HG02642 (cell line): ENCODE measurements at regions not wholly inside any gene's neighbourhood (a gene's known extent, or its start where the extent isn't known, plus 50 kb on each side); places are given as distances from the start of the nearest gene placed in this dataset.

Experiments
- ATAC-seq: cut with Tn5 transposase; IDR thresholded peaks from one replicate; pipeline ENCODE4 v1.9.1; 2021; ENCODE audit warnings: mild to moderate bottlenecking; ENCODE audit not compliant: unreplicated experiment, poor library complexity

DNA sequence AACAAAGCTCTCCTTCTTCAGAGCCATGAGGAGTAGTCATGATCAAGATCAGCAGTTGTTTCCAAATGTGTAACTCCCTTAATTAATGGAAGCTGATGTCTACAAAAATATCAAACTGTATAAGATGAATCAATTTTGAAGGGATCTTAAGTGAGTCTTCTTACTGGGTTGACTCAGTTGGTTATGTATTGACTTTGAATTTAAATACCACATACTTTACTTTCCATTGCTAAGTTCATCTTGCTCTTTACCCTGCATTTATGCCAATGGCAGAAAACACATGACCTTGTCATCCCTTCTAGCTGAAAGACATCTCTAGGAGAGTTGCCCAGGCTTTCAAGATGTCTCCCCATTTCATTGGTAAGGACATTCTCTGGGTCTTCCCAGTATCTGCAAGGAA is 123.2 kb upstream of the STMND1 start:
- no peak for ATAC-seq

DNA sequence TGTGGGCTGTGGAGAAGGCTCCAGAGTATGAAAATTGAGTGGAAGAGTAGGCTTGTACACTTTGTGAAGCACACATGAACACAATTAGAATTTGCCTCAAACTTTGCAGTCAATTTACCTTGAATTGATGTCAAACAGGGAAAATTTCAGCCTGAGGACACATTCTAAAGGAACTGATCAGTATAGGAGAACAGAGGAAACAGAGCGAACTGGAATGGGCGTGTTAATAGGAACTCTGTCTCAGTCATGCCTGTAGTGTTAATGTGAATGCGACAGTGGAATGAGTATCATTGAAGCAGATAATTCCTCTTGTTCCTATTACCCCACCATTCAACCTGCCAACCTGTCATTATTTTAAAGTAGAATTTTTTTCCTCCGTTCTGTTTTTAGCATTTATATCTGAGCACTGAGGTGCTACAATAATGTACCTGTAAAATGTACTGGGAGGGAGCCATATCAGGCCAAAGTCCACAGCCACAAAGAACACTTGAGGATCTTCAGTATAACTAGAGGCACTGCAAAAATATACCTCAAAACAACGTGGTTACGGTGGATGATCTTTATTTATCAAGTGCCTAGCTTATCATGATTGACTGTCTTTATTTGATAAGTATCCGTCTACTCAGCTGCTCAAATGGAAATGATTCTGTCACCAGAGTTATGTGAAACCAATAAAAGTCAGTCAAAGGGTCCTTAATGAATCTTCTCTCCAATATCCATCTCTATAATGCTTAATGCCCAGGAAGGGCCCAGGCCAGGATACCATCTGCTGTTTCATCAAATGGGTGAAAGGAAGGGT is 125.3 kb upstream of the STMND1 start:
- ATAC-seq = no peak

DNA sequence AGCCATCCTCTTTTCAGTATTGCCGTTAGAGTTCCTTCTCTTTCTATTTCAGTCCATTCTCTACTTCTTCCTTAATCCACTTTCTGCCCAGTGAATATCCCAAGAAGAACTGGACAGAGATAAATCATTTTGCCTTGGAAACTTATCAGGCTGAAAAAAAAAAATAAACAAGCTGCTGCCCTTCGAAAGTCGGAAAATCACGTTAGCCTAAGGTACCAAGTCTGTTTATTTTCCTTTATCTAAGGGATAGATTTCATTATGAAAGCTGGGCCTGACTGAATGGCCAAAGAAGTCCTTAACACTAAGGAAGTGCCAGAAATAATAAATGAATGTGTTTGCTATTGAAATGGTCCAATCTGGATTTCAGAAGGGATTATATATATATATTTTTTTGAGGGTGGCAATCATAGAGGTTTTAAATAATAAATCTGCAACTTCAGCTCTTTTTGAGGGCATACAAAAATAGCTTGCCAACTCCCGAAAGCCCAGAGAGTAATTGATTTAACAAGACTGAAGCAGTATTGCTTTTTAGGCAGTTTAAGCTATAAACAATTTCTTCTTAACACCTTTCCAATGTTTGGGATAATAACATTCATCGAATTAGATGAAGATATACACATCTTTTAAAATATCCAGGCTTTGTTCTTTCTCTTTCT is 127.0 kb upstream of the STMND1 start:
- ATAC-seq = no peak

DNA sequence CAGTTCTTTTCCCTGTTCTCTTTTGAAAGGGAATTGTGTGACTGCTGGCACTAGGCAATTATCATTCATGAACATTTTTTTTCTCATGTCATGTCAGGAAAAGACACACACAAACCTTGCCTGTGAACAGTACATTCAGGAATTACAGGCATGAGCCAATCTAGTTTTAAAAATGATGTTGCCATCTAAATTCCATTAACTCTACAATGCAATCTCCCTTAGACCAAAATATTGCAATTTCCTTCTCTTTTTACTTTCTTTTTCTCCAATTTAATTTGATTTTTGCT is 127.5 kb upstream of the STMND1 start:
- no peak for ATAC-seq

DNA sequence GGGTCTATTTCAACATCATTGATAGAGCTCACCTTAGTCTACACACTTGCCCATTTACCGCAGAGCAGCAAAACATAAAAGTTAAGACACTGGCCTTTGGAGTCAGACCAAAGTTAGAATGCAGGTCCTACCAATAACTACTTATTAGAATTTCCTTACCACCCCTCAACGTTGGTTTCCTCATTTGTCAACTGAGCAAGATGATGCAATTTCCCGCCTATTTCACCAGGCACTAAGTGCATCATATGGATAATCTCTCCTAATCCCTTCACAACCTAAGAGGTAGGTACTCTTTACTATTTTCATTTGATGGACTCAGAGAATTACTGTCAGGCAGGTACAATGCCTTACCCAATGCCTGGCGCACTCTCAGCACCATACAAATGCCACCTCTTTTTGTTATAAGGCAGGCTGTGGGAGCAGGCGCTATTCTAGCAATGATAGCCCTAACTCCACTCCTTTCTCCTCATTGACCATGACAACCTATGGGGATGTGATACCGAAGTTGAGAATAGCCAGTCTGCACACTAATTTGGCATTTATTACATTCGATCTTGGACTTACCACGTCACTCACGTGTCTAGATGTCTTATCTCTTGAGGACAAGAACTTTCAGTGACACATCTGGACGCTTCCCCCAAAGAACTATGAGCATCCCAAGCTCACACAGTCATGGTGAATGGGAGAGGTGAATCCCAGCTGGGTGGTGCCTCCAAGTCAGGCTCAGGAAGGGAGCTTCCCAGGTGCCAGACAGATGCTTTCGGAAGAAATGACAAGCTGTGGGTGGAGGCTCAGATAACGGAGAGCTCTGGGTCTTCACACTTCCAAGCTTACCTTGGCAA is 128.1 kb upstream of the STMND1 start:
- ATAC-seq = no peak

DNA sequence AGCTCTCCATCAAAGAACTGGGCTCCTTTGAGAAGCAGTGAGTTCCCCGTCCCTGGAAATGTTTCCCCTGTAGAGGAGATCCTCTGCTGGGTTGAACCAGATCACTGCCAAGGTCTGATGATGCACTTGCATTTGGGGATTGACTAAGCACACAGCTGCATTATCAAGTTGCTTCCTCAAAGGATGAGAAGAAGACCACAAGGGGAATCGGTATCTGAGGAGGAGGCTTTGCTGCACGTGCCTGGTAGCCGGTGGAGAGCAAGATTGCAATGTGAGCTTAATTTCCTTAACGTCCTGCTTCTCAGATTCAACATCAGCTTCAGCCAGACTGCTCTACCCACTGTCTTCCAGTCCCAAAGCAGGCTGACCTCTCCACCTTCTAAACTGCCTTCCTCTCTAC is 128.8 kb upstream of the STMND1 start:
- ATAC-seq = no peak

DNA sequence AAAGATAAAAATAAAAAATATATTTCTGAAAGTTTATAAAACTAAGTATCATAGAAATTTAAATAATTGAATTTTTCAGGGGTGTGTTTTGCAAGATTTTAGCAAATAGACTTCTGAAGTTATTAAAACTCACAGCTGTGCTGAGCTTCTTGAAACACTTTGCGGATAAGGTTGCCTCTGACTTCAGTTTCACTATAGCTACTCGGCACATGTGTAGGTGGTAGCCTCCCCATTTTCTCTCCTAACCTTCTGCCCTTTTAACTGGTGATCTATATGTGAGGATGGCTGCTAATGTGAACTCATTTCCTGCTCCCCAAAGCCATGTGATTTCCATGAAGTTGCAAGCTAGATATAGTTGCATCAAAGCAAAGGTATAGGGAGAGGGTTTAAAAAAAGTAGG is 129.3 kb upstream of the STMND1 start:
- no peak for ATAC-seq

DNA sequence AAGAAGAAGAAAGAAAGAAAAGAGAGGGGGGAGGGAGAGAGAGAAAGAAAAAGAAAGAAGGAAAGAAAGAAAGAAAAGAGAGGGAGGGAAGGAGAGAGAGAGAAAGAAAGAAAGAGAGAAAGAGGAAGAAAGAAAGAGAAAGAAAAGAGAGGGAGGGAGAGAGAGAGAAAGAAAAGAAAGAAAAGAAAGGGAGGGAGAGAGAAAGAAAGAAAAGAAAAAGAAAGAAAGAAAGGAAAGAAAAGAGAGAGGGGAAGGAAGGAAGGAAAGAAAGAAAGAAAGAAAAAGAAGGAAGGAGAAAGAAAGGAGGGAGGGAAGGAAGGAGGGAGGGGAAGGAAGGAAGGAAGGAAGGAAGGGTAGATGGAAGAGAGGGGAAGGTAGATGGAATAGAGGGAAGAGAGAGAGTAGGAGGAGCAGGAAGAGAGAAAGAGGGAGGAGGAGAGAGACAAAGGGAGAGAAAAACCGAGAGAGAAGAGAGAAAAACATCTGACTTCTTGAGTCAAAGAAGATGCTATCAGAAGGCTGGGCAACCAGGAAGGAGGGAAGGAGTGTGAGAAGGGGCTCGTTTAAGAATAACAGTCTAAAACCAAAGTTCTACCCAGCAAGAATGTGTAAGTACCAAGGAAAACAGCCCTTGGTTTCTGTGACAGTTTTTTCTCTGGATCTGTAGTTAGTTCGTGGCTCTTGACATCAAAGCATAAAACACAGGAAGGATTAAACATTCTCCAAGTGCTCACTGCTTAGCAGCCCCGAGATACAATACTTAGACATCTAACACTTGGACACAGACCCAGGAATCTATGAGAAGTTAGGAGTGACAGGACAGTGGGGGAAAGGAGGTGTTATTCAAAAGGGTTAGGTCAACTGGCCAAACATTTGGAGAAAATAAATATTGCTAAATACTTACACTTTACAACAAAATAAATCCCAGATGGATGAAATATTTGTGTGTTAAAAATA is 131.9 kb upstream of the STMND1 start:
- no peak for ATAC-seq

DNA sequence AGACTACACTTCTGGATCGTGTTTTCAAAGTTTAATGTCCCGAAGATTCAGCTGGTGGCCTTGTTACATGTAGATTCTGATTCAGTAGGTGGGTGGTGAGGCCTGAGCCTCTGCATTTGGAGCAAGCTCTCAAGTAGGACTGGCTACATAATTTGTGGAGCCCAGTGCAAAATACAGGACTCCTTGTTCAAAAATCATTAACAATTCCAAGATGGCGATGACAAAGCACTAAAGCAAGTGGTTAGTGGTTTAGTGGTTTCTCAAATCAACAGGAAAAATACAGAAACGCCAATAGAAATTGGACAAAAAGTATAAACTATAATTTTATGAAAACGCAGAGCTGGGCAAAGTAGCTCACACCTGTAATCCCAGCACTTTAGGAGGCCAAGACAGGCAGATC is 133.7 kb upstream of the STMND1 start:
- no peak for ATAC-seq

DNA sequence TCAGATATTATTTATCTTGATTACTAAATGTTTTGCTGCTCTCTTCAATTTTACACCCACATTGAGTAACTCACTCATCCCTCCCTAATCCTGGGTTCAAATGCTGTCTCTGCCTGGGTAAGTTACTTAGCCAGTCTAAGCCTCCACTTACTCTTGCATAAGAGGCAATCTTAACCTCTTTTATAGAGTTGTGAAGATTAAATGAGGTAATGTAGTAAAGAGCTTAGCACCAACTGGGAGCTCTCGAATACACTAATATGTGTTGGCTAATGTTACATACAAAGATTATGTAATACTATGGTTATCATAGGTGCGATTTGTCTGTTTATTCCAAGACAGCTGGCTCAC is 134.4 kb upstream of the STMND1 start:
- ATAC-seq = no peak

DNA sequence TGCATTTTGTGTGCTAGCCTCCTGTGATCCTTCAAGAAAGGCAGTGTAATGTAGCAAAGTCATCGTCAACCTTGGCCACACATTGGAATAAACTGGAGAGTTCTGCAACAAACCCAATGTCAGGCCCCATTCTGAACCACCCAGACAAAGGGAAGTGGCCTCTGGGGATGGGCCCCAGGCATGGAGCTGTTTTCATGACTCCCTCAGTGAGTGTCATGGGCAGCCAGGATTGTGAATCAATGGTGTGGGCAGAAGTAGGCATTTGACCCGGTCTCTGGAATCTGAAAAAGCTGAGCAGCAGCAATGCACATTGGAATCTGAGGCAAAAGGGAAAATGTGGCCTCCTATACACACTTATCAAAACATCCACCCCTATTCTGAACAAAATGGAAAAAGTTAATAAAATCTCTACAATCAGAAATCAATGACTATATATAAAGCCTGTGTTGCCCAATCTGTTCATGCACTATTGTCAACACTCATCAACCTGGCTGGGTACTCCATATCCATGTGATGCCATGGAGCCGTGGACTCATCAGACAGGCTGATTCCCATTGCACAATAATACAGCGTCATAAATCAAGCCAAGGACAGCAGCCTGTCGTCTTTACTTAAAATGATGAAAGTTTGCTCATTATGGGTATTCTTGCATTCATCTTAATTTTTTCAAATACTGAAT is 134.9 kb upstream of the STMND1 start:
- ATAC-seq = no peak

DNA sequence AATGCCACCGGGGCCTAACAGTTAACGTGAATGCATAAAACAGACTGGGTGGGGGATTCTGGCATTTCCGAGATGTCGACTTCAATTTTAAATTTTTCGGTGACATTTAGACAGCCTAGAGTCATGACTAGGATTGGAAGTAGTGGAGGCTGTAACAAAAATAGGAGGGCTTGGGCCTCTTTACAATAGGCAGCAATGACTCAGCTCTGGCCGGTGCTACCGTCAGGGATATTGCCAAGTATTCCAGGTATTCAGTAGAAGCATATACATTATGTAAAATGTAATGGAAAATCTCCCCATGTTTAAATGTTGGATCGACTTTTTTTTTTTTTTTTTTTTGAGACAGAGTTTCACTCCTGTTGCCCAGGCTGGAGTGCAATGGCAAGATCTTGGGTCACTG is 136.2 kb upstream of the STMND1 start:
- no peak for ATAC-seq

DNA sequence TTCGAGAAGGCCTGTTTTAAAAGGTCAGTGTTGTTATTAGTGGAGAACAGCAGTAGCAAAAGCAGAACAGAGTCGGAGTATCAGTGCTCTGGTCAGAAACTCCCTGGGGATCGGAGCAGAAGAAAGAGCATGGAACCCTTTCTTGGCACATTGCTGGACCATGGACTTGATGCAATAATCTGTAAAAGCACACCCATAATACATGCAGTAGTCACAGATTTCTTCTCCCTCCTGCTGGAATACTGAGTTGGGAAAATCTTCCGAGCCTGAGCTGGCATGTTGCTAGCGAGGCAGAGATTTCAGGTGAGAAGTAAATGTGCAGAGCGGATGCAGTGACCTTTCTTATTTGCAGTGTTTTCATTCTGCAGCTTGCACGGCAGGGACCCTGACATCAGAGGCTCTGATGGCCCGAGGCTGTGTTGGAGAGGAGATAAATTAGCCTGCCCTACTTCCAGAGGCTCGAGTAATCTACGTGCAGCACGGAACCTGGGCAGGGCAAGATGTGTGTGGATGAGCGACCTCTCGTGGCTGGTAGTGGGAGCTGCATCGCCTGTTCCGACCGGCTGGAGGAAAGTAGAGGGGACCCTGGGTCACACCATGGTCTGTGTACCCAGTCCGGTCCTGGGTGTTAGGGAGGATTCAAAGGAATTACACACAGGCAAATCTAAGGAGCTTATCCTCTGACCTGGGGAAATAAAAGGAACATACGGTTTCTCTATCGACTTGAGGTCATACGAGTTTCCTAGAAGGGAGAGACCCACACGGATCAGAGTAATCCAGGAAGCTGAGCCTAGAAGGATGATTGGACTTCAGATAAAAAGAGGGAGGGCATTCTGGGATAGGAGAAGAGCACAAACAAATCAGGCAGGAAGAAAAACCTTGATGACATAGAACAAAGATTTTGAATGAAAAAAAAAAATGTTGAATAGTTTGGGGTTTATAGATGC is 137.0 kb upstream of the STMND1 start:
- peak; percentile 90 for ATAC-seq

DNA sequence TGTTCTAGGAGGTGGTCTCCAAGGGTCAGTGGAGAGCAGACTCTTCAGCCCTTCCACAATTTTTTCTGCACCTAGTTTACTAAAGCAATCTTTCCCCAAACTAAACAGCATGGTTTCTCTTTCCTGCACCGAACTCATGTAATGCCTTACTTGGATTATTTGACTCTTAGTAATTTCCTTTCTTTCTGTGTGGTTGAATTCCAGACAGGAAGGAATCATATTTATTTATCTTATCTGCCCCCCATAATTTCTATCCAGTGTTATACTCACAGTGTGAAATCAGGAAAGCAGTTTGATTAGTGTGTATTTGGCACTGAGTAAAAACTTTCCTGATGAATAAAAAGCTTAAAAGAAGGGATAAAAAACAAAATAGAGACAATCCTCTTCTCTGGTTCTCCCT is 140.3 kb upstream of the STMND1 start:
- ATAC-seq = no peak

DNA sequence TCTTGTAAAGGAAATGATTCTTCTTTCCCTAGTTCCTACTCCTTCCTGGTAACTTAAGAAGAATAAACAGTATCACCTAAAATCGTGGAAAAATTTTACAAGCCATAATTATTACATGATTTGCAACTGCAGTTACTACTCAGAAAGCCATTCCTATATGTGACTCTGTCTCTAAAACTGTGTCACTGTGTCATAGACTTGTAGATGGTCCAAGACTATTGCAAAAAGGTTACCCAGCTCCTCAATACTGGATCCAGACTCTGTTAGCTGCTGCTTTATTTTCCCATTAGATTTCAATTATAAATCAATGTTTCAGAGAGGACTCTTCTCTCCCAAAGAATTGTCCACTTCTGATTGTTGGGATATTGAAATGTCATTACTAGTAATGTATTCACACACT is 142.1 kb upstream of the STMND1 start:
- no peak for ATAC-seq

DNA sequence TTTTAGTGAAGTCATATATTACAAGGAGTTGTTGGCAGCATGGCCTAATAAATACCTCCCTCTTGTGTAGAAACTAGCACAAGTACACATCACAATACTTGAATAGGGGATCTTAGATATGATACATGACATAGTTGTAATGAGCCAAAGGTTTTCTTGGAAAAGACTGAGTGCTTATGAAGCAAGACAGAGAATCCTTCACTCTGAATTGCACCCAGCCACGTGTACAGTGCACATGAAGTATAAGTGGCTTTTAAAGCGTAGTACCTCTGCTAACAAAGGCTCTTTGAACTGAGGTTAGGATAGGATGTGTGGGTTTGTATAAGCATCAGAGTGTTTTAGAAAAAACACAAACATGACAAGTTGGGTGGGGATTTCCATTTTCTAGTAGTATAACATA is 145.5 kb upstream of the STMND1 start:
- no peak for ATAC-seq

DNA sequence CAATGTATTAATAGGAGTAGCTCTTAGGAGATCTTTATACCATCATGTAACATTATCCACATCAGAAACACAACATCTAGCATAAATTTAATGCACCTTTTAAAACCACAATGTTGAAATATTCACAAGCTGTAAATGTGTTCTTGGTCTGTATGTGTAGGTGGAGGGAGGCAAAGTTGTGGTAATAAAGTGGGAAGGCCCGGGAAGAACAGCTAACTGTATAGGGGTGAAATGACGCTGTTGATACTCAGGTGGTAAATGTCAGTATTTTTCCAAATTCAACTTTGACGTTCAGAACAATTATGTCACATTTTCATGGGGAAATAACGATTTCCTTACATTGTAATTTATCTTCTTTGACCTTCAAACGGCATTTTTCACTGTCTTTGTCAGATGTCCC is 146.0 kb upstream of the STMND1 start:
- ATAC-seq = no peak

DNA sequence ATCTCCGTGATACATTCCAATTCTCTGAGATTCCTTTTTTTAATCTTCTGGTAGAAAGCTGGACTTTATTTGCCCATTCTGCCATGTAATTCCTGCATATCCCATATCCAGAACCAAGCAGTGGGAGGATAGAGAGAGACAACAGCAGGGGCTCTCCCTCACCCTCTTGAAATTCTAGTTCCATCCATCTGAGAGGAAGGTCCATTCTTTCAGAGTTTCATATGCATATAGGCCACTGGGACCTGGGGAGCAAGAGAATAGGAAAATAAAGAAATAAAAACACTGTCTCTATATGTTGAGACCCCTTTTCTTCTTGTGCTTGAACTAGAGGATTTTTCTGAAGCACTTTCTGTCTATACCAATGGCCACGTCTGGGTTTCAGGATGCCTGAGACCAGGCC is 147.9 kb upstream of the STMND1 start:
- no peak for ATAC-seq

DNA sequence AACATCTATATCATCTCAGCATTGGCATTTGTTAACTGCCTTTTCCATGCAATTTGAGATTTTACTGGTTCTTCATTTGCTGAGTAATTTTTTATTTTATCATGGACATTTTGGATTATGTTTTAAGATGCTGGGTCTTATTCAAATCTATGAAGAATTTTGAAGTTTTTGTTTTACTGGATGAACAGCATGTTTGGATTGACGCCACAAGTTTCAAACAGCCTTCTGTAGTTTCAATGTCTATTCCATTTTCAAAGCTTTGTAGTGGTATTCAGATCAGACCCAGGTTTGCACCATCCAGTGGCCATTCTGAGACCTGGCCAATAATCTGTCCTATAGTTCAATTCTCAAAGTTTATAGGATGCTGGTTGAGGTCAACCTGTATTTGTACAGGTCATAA is 148.4 kb upstream of the STMND1 start:
- ATAC-seq = no peak
